Brain pericyte (primary cell): ENCODE measurements at regions not wholly inside any gene's neighbourhood (a gene's known extent, or its start where the extent isn't known, plus 50 kb on each side); places are given as distances from the start of the nearest gene placed in this dataset.
"Not testable (repeated sequence)": the region's sequence is repeated elsewhere in the genome, so short reads cannot be mapped to it uniquely, and the experiment has no call there.

Source experiments
- DNase-seq: peaks from one replicate; pipeline ENCODE4 v3.0.0-alpha.2; 2012; ENCODE audit warnings: low read depth, low spot score

DNA sequence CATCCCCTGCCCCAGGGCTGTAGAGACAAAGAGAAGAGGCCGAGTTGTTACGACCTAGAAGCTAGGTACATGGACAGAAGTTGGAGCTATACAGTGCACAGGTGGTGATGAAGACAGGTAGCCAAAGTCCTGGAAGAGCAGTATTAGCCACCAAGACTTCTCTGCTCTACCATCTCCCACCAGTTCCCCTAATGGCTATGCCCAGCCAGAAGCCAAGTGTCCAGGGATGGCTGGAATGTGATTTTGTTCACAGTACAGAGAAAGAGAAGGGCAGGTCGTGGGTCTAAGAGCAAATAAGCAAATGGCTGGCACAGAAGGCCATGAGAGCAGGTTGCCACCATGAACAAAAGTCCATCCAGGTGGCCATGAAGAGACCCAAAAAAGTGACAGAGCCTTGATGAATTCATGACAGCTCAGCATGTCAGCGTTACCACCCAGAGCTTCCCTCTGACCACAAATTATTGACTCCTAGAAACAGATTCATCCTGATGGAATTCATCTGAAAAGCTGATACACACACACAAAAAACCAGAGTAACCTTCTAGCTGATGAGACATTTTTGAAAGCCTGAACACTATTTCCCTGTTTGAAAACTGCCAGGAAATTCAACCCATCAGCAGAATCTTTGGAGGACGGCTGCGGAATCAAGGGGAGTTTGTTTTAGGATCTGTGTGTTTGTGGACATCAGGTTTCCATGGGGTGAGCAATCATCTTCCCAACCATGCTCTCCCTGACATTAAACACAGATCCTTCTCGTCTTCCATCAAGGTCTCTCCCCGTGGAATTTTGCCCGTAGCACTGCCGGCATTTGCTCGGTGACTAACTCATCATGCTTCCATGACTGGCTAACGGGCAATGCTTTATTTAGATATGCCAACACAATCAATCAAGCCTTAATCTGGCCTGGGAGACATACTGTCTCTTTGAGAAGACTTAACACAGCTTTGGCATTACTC lies 906.7 kb upstream of the AUTS2 start:
- DNase-seq, result no peak

DNA sequence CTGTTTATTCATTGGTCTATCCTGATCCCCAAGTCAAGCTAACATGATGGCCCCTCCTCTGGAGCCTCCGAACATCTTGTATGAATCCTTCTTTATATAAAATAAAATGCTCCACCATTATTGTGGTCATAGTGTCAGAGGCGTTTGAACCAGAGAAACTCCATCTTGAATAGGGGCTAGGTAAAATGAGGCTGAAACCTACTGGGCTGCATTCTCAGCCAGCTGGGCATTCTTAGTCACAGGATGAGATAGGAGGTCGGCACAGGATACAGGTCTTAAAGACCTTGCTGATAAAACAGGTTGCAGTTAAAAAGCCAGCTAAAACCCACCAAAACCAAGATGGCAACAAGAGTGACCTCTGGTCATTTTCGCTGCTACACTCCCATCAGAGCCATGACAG lies 905.8 kb upstream of the AUTS2 start:
- DNase-seq, result no peak

- DNase-seq, result no peak
These were observed 903.6 kb upstream of the AUTS2 start for GRCh38 chr7:68694656-68695055.

DNA sequence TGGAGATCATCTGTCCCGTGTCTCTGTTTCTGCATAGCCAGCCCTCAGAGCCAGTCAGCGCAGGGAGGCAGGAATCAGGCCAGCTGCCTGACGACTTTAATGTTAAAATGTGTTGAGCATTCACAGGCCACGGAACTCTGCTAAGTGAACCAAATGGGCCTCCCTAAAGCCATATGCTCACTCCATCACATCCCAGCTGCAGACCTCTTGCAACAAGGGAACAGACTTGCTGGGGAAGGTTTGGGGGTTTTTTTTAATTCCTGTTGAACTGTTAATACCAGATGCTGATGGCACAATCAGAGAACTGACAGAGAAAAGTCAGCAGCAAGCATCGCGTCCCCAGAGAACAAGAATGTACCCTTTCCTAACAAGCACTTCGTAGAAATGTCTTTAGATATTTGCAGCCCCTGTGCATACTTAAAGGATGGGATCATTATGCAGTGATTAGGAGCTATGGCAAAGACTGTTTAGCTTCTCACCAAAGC lies 900.4 kb upstream of the AUTS2 start:
- no peak for DNase-seq

DNA sequence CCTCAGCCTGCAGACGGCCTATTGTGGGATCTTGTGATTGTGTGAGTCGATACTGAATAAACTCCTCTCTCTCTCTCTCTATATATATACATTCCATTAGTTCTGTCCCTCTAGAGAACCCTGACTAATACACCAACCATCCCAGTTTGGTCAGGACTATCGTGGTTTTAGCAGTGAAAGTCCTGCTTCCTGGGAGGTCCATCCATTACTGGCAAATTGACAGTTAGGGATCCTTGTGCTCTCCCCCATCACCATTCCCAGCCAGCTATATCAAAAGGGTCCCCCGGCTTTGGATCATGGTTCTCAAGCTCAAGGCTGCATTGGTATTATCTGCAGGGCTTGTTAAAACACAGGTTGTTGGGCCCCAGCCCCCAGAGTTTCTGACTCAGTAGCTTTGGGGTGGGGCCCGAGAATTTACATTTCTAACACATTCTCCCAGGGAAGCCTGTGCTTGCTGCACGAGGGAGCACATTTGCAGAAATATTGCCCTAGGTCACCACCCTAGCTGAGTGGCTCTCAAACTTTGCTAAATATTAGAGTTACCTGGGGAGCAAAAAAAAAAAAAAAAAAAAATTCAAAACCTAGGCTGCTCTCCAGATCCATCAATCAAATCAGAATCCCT lies 899.1 kb upstream of the AUTS2 start:
- no peak for DNase-seq

- no peak for DNase-seq
These were observed 897.9 kb upstream of the AUTS2 start for GRCh38 chr7:68700414-68700813.

DNA sequence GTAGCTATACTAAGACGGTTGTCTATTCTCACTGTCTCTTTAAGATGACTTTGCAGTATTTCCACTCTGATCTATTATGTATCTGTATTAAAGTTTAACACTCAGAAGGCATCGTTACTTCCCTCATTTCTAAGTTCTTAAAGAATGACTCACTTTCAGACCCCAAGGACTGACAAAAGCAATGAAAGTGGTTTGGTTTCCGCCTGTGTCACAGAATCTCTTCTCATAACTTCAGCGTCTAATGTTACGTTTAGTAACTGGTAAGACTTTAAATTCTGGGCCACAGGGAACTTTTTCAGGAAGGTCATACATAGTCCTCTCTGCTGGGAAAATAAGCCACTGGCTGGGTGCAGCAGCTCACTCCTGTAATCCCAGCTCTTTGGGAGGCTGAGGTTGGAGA lies 892.0 kb upstream of the AUTS2 start:
- no peak for DNase-seq

DNA sequence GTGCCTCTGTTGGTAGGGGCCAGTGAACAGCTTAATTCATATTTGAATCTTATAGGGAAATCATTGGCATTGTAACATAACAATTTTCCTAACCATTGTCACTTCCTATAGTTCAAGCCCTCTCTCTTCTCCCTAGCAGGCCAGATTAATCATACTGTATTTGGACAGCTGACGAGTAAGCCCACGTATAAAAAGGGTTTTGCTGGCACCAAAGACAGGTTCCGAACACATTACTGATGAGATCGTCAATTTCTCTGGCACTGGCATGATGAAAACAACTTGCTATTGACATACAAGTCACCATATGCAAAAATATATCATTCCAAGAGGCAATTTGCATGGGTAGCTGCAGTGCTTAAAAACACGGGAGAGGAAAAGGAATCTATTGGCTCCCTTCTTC lies 891.1 kb upstream of the AUTS2 start:
- DNase-seq, result no peak

DNA sequence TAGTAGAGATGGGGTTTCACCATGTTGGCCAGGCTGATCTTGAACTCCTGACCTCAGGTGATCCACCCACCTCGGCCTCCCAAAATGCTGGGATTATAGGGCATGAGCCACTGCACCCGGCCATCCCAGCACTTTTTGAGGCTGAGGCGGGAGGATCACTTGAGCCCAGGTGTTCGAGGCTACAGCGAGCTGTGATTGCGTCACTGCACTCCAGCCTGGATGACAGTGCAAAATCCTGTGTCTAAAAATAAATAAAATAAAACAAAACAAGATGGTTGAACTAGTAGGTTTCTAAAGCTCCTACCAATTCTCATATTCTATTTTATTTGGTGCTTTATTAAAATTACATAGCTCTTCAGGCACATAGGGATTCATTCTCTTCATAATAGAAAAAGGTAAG lies 890.3 kb upstream of the AUTS2 start:
- no peak for DNase-seq

DNA sequence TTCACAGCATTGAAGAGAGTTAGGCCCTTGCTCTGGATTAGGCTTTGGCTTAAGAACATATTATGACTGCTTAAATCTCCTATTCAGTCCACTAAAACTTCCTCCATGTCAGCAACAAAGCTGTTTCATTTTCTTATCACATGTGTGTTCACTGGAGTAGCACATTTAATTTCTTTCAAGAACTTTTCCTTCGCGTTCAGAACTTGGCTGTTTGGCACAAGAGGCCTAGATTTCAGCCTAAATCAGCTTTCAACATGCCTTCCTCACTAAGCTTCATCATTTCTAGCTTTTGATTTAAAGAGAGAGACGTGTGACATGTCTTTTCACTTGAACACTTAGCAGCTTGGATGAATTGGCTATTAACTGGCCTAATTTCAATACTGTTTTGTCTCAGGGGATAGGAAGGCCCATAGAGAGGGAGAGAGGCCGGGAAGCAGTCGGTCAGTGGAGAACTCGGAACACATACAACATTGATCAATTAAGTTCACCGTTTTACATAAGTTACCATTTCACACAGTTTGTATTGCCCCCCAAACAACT lies 885.2 kb upstream of the AUTS2 start:
- no peak for DNase-seq

DNA sequence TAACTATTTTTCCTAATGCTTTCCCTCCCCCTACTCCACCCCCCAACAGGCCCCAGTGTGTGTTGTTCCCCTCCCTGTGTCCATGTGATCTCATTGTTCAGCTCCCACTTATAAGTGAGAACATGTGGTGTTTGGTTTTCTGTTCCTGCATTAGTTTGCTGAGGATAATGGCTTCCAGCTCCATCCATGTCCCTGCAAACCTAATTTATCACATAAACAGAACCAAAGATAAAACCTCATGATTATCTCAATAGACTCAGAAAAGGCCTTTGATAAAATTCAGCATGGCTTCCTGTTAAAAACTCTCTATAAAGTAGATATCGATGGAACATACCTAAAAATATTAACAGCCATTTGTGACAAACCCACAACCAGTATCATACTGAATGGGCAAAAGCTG lies 884.1 kb upstream of the AUTS2 start:
- not testable (repeated sequence) for DNase-seq

DNA sequence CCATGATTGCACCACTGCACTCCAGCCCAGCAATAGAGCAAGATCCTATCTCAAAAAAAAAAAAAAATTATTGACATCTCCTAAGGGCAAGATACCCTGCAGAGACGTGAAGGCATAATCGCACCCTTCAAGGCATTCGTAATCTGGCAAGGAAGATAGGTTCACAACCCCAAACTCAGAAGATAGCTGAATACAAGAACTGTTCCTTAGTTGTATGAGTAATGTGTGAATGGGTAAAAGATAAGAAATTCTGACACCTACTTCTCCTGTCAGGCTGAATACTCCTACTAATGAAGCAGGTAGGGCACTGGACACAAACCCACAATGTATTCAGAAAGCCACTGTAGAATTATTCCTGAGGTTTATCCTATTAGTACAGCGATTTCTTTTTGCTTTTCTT lies 882.4 kb upstream of the AUTS2 start:
- no peak for DNase-seq

GRCh38 chr7:68717176-68717575 lies 881.1 kb upstream of the AUTS2 start:
- DNase-seq, result no peak

DNA sequence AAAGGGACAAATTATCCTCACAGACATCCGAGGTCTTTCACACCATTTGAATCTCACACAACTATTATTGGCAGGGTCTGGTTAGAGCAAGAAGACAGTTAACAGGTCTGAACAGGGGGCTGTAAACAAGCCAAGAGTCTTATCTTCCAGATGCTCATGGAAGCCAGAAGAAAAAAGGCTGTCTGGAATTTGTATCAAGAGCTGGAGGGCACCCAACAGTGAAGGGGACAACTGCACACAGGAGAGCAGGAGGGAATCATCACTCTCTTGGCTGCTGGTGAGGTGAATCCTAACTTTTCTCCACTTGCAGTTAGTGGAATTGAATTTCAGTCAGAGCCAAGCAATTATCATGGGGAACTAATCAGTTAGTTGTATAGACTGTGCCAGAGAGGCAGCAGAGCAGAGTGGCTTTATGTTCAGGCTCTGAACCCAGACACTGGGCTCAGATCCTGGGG lies 880.2 kb upstream of the AUTS2 start:
- no peak for DNase-seq

DNA sequence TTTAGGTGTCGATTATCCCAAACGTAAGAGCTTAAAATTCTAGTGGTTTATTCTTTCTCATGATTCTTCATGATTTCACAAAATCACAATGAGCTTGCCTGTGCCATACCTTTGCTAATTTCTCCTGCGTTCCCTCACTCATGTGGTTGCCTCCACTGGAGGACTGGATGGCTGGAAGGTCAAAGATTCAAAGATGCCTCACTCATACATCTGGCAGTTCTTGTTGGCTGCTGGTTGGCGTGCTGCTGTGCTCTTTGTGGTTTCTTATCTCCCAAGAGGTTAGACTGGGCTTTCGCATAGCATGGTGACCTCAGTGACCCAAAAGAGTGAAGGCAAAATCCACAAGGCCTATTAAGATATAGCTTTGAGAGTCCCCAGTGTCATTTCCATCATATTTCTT lies 877.6 kb upstream of the AUTS2 start:
- DNase-seq, result no peak

DNA sequence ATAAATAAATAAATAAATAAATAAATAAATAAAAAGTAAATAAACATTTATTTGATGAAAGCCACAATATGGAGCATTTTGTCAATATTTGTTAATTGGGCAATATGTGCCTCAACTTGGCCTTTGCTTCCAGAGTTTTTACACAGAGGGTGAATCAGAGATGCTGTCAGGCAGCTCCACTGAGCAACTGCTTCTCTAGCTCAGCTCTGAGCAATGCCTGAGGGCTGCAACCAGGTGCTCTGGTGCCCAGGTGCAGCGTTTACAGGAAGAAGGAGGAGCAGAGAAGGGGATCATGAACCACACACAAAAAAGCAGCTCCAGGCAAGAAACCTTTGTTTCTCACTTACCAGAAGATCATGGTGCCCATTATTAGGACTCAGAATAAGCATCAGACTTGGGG lies 876.2 kb upstream of the AUTS2 start:
- DNase-seq, result no peak

GRCh38 chr7:68724965-68725364 lies 873.3 kb upstream of the AUTS2 start:
- no peak for DNase-seq

DNA sequence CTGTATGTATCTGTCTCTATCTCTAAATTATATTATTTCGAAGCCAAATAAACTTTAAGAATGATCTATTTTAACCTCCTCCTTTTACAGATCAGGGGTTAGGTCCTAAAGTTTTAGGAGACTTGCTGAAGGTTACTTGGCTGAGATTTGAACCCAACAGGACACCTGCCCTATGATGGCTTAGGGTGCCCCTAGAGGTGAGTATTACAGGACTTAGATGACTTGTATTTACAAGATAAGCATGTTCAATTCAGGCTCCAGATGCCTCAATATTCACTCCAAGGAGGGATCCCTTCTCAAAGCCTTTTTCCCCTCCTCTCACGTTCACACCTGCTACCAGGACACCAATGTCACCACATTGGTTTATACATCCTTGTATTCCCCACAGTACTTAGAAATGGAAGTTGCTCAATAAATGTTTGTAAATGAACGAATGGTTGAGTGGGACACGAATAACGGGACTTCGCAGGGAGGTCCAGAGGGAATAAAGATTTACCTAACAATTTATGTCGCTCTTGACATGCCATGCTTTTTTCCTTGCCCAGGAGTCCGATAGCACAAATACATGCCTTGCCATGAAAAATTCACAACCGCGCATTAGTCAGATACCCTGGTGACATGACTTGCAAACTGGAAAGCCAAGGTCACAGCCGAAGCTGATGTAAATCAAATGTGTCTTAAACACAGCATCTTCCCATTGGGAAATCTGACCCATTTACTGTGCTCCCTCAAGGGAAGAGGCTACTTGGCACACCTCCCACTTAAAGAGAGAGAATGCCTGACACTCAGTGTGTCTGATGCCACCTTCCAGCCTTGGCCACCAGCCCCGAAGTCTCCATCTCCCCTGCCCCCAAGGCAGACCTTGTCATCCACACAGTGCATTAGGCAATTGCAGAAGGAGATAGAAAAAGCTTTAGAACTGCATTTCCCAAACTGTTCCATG lies 872.2 kb upstream of the AUTS2 start:
- no peak for DNase-seq

DNA sequence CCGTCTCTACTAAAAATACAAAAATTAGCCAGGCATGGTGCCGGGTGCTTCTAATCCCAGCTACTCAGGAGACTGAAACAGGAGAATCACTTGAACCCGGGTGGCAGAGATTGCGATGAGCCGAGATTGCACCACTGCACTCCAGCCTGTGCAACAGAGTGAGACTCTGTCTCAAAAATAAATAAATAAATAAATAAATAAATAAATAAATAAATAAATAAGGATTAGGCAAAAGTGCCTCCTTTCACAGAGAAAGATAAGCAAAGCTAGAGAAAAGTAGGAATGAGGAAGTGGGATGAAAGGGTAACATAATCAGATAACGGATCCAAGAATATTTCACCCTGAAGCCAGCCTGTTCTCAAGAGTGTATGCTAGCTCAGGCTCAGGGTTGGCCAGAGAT lies 869.6 kb upstream of the AUTS2 start:
- DNase-seq, result not testable (repeated sequence)

GRCh38 chr7:68729371-68729770 lies 868.9 kb upstream of the AUTS2 start:
- DNase-seq, result no peak

GRCh38 chr7:68730194-68730593 lies 868.1 kb upstream of the AUTS2 start:
- DNase-seq, result no peak

DNA sequence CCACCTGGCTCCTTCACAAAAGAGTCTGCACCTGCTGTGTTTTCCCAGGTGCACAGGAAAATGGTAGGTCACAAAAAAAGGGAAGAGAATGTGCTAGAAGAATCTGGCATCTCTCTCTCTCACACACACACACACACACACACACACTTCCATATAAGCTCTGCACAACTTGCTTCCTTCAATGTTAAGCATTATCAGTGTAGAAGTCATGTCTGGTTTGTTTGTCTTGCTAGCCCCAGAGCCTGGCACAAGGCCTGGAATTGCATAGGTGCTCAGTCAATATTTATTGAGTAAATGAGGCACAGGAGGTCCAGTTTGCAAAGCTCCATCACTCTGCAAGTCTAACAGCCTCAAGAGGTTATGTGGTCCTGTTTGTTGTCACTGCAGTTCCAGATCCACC lies 867.3 kb upstream of the AUTS2 start:
- no peak for DNase-seq
